ENCODE measurements at regions not wholly inside any gene's neighbourhood (a gene's known extent, or its start where the extent isn't known, plus 50 kb on each side); places are given as distances from the start of the nearest gene placed in this dataset.

GRCh38 chr9:17942498-17942897 lies 363.6 kb downstream of the SH3GL2 start:
- Histone ChIP-seq H4K20me1 (ENCODE audit: insufficient read depth) (no peaks in the 10 kb centered on the region), H2AFZ (ENCODE audit: low read depth, low read length, poor library complexity, severe bottlenecking) (no peak overlapping the region), H3K79me2 (ENCODE audit: insufficient read depth, low read length) (no peaks in the 10 kb centered on the region), H3K4me2 (ENCODE audit: low read length) (no peak overlapping the region), H3K27me3 (ENCODE audit: insufficient read depth, low read length) (no peaks in the 10 kb centered on the region), H3K4me3 (replicated peaks in 1 of 2; ENCODE audit: low read depth in 1 of 2, low read length in 2 of 2) (no peak overlapping the region), H3K9me2 (ENCODE audit: insufficient read depth) (no peaks in the 10 kb centered on the region), H3K9me3 (ENCODE audit: control insufficient read depth in 1 of 2, insufficient read depth in 1 of 2, low read depth in 1 of 2, low read length in 2 of 2) (peaks cover 0 to 10% of the 10 kb centered on the region in 2 experiments; a peak in 1 of 4 replicates), H3K4me1 (ENCODE audit: control insufficient read depth in 1 of 2, insufficient read depth in 2 of 2, low read length in 2 of 2) (no peaks in the 10 kb centered on the region), H3K27ac (ENCODE audit: low read depth, low read length) (no peak overlapping the region), H3K36me3 (ENCODE audit: control insufficient read depth in 1 of 2, insufficient read depth in 2 of 2, low read length in 2 of 2) (no peaks in the 10 kb centered on the region), H3K9ac (ENCODE audit: low read length) (no peak overlapping the region)
- ATAC-seq (no peak), DNase-seq (ENCODE audit: low read depth, low spot score) (no peak)
- intact Hi-C loops (cut with micrococcal nuclease), result no loop called here
- ChIA-PET RAD21 (ENCODE audit: low non-redundant PET in 1 of 2, low total read pairs in 2 of 2, uncharacterized antibody in 2 of 2, unreplicated experiment in 2 of 2) (no interaction called here), POLR2A (no interaction called here), CTCF (no interaction called here)
- TF ChIP-seq CEBPB (IDR thresholded peaks at IDR 0.05; ENCODE audit: low read depth) (no peak), SRF (IDR thresholded peaks at IDR 0.05; ENCODE audit: low read depth) (no peak), TCF7L2 (IDR thresholded peaks at IDR 0.05; ENCODE audit: borderline replicate concordance, extremely low read depth, insufficient read depth, insufficient read length) (no peak), POLR2AphosphoS5 (IDR thresholded peaks at IDR 0.05; ENCODE audit: low read depth, low read length) (no peak), ELF1 (IDR thresholded peaks at IDR 0.05; ENCODE audit: borderline replicate concordance, low read depth) (no peak), JUND (IDR thresholded peaks at IDR 0.05) (no peak), YY1 (IDR thresholded peaks at IDR 0.05; ENCODE audit: extremely low read depth, insufficient replicate concordance, low read depth, low read length) (no peak), EZH2 (IDR thresholded peaks at IDR 0.05) (no peak), SIN3A (IDR thresholded peaks at IDR 0.05; ENCODE audit: low read depth) (no peak), ZBTB33 (IDR thresholded peaks at IDR 0.05; ENCODE audit: extremely low read depth, insufficient replicate concordance, low read length) (no peak), SP1 (IDR thresholded peaks at IDR 0.05; ENCODE audit: low read depth) (no peak), RAD21 (IDR thresholded peaks at IDR 0.05; ENCODE audit: low read depth) (no peak), EGR1 (IDR thresholded peaks at IDR 0.05; ENCODE audit: low read depth) (no peak), FOSL1 (IDR thresholded peaks at IDR 0.05; ENCODE audit: low read depth) (no peak)
- TF ChIP-seq, protein P1, sequence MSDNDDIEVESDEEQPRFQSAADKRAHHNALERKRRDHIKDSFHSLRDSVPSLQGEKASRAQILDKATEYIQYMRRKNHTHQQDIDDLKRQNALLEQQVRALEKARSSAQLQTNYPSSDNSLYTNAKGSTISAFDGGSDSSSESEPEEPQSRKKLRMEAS (IDR thresholded peaks at IDR 0.05), result no peak
- TF ChIP-seq, protein P2, sequence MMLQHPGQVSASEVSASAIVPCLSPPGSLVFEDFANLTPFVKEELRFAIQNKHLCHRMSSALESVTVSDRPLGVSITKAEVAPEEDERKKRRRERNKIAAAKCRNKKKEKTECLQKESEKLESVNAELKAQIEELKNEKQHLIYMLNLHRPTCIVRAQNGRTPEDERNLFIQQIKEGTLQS (IDR thresholded peaks at IDR 0.05), result no peak
- TF ChIP-seq, protein P3, sequence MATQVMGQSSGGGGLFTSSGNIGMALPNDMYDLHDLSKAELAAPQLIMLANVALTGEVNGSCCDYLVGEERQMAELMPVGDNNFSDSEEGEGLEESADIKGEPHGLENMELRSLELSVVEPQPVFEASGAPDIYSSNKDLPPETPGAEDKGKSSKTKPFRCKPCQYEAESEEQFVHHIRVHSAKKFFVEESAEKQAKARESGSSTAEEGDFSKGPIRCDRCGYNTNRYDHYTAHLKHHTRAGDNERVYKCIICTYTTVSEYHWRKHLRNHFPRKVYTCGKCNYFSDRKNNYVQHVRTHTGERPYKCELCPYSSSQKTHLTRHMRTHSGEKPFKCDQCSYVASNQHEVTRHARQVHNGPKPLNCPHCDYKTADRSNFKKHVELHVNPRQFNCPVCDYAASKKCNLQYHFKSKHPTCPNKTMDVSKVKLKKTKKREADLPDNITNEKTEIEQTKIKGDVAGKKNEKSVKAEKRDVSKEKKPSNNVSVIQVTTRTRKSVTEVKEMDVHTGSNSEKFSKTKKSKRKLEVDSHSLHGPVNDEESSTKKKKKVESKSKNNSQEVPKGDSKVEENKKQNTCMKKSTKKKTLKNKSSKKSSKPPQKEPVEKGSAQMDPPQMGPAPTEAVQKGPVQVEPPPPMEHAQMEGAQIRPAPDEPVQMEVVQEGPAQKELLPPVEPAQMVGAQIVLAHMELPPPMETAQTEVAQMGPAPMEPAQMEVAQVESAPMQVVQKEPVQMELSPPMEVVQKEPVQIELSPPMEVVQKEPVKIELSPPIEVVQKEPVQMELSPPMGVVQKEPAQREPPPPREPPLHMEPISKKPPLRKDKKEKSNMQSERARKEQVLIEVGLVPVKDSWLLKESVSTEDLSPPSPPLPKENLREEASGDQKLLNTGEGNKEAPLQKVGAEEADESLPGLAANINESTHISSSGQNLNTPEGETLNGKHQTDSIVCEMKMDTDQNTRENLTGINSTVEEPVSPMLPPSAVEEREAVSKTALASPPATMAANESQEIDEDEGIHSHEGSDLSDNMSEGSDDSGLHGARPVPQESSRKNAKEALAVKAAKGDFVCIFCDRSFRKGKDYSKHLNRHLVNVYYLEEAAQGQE (IDR thresholded peaks at IDR 0.05; ENCODE audit: low read depth), result no peak
- BruUV-seq (replicated peaks), result no TSS peak
